C4-2B (cell line): ENCODE measurements at regions not wholly inside any gene's neighbourhood (a gene's known extent, or its start where the extent isn't known, plus 50 kb on each side); places are given as distances from the start of the nearest gene placed in this dataset.

Experiments used
- ZFX ChIP-seq: fragments of 450-650 bp; IDR thresholded peaks from 2 replicates; pipeline ENCODE4 v1.6.1; 2017
- TF ChIP-seq, protein P1 (sequence below): fragments of 450-650 bp; conservative IDR thresholded peaks from 2 replicates; pipeline ENCODE4 v1.5.1; 2017; ENCODE audit warnings: mild to moderate bottlenecking

DNA sequence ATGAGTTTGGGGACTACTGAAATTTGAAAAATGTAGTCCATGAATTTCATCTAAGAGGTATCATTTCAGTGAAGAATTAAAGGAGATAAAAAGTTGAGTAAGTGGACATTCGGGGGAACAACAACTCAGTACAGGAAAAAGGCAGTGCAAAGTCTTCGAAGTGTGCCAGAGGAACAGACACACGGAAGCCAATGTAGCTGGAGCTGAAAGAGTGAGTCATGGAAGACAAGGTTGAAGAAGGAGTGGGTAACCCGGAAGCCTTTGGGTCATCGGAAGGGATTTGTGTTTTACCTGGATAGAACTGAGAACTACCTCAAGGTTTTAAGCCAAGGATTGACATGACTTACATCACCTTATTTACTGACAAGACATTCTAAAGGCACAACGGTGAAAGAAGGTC is 733.4 kb downstream of the NCAM2 start:
- TF ChIP-seq, protein P1, sequence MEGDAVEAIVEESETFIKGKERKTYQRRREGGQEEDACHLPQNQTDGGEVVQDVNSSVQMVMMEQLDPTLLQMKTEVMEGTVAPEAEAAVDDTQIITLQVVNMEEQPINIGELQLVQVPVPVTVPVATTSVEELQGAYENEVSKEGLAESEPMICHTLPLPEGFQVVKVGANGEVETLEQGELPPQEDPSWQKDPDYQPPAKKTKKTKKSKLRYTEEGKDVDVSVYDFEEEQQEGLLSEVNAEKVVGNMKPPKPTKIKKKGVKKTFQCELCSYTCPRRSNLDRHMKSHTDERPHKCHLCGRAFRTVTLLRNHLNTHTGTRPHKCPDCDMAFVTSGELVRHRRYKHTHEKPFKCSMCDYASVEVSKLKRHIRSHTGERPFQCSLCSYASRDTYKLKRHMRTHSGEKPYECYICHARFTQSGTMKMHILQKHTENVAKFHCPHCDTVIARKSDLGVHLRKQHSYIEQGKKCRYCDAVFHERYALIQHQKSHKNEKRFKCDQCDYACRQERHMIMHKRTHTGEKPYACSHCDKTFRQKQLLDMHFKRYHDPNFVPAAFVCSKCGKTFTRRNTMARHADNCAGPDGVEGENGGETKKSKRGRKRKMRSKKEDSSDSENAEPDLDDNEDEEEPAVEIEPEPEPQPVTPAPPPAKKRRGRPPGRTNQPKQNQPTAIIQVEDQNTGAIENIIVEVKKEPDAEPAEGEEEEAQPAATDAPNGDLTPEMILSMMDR = no peak
- TF ChIP-seq ZFX = no peak
